GM12878 (cell line): ENCODE measurements at regions not wholly inside any gene's neighbourhood (a gene's known extent, or its start where the extent isn't known, plus 50 kb on each side); places are given as distances from the start of the nearest gene placed in this dataset.

Experiments used
- BCL3 ChIP-seq: IDR thresholded peaks from 2 replicates; pipeline ENCODE4 v1.6.1; 2011; ENCODE audit warnings: borderline replicate concordance, low read depth, mild to moderate bottlenecking, moderate library complexity, low read length; ENCODE audit not compliant: insufficient read depth, poor library complexity, severe bottlenecking
- DPF2 ChIP-seq: fragments of 450-650 bp; IDR thresholded peaks from 2 replicates; pipeline ENCODE4 v1.6.1; 2017; ENCODE audit warnings: mild to moderate bottlenecking
- FOS ChIP-seq: IDR thresholded peaks from 3 replicates; pipeline ENCODE4 v1.6.1; 2011; ENCODE audit warnings: borderline replicate concordance; ENCODE audit not compliant: insufficient read length; ENCODE audit errors: extremely low read depth
- HDAC2 ChIP-seq: fragments of 200-600 bp; sonication (generic); IDR thresholded peaks from 2 replicates; pipeline ENCODE4 v1.6.1; 2017
- IRF3 ChIP-seq: fragments of 450-650 bp; IDR thresholded peaks from 2 replicates; pipeline ENCODE4 v1.6.1; 2014; ENCODE audit warnings: mild to moderate bottlenecking
- NFXL1 ChIP-seq: fragments of 450-650 bp; IDR thresholded peaks from 2 replicates; pipeline ENCODE4 v1.6.1; 2017; ENCODE audit warnings: antibody characterized with exemption, mild to moderate bottlenecking, borderline replicate concordance
- NKRF ChIP-seq: fragments of 450-650 bp; conservative IDR thresholded peaks from 2 replicates; pipeline ENCODE4 v1.6.1; 2017; ENCODE audit warnings: mild to moderate bottlenecking, moderate library complexity
- NR2F1 ChIP-seq: fragments of 450-650 bp; conservative IDR thresholded peaks from 2 replicates; pipeline ENCODE4 v1.6.1; 2017; ENCODE audit warnings: mild to moderate bottlenecking
- RAD21 ChIP-seq: IDR thresholded peaks from 2 replicates; pipeline ENCODE4 v1.6.1; 2011; ENCODE audit warnings: mild to moderate bottlenecking, low read depth, low read length, moderate library complexity; ENCODE audit not compliant: insufficient read depth
- RCOR1 ChIP-seq: conservative IDR thresholded peaks from 2 replicates; pipeline ENCODE4 v1.6.1; 2012; ENCODE audit warnings: low read depth, low read length, improper control_type of control experiment
- REST ChIP-seq: IDR thresholded peaks from 2 replicates; pipeline ENCODE4 v1.6.1; 2012; ENCODE audit warnings: mild to moderate bottlenecking, low read depth, low read length
- SREBF1 ChIP-seq: IDR thresholded peaks from 2 replicates; pipeline ENCODE4 v1.6.1; 2012; ENCODE audit warnings: mild to moderate bottlenecking, low read length
- SRF ChIP-seq, 2 experiments: IDR thresholded peaks; 2 replicates each; pipeline ENCODE4 v1.6.1; 2011; ENCODE audit warnings: low read depth in 2 of 2, low read length in 2 of 2, mild to moderate bottlenecking in 1 of 2, moderate library complexity in 1 of 2
- STAT1 ChIP-seq: fragments of 450-650 bp; conservative IDR thresholded peaks from 2 replicates; pipeline ENCODE4 v1.6.1; 2014; ENCODE audit warnings: antibody characterized with exemption, mild to moderate bottlenecking
- STAT3 ChIP-seq: IDR thresholded peaks from 2 replicates; pipeline ENCODE4 v1.6.1; 2011; ENCODE audit warnings: low read depth, low read length, improper control_type of control experiment
- TCF3 ChIP-seq: IDR thresholded peaks from 2 replicates; pipeline ENCODE4 v1.6.1; 2012; ENCODE audit warnings: low read depth, mild to moderate bottlenecking, low read length, borderline replicate concordance; ENCODE audit not compliant: insufficient read depth
- TCF7 ChIP-seq: IDR thresholded peaks from 2 replicates; pipeline ENCODE4 v1.6.1; 2014; ENCODE audit warnings: antibody characterized with exemption, borderline replicate concordance
- WRNIP1 ChIP-seq: IDR thresholded peaks from 2 replicates; pipeline ENCODE4 v1.6.1; 2011; ENCODE audit warnings: low read depth, low read length, improper control_type of control experiment, borderline replicate concordance
- ZNF217 ChIP-seq: fragments of 450-650 bp; IDR thresholded peaks from 2 replicates; pipeline ENCODE4 v1.6.1; 2017; ENCODE audit warnings: antibody characterized with exemption, mild to moderate bottlenecking
- ZNF24 ChIP-seq: fragments of 450-650 bp; IDR thresholded peaks from 2 replicates; pipeline ENCODE4 v1.6.1; 2017; ENCODE audit warnings: antibody characterized with exemption, mild to moderate bottlenecking

GRCh38 chr1:235022981-235023710 lies 105.5 kb downstream of the TOMM20 start (continued):
- no peak for TF ChIP-seq TCF7
- TF ChIP-seq SRF (IDR thresholded peaks at IDR 0.05; ENCODE audit: low read depth in 2 of 2, low read length in 2 of 2): 0 out of 4 replicates have a peak, but pooled peaks of 1 of the 2 experiments have one; percentile 45
- no peak for TF ChIP-seq STAT3
- no peak for TF ChIP-seq NKRF
- TF ChIP-seq NR2F1: peak; percentile 91
- TF ChIP-seq IRF3: no peak
- TF ChIP-seq FOS: no peak
- no peak for TF ChIP-seq ZNF217
- TF ChIP-seq REST: no peak
- peak; percentile 48 for TF ChIP-seq RAD21
- no peak for TF ChIP-seq STAT1
- TF ChIP-seq WRNIP1: no peak
- TF ChIP-seq ZNF24: no peak; the same call in 1 of the 2 replicates
- peak; percentile 95 for TF ChIP-seq BCL3
- no peak for TF ChIP-seq NFXL1
- no peak for TF ChIP-seq SREBF1
- 0 out of 2 replicates have a peak, but pooled peaks have one; percentile 21 for TF ChIP-seq RCOR1
- TF ChIP-seq TCF3: peak; percentile 72; the same call in 1 of the 2 replicates
- 0 out of 2 replicates have a peak, but pooled peaks have one; percentile 48 for TF ChIP-seq DPF2
- TF ChIP-seq HDAC2: no peak
